Small intestine (tissue), 7 donors: ENCODE measurements at regions not wholly inside any gene's neighbourhood (a gene's known extent, or its start where the extent isn't known, plus 50 kb on each side); places are given as distances from the start of the nearest gene placed in this dataset.

ENCODE experiments used
- DNase-seq, 2 donors: peaks; one replicate each; pipeline versions ENCODE4 v3.0.0 to v3.0.0-alpha.2; 2013
- FAIRE-seq: peaks from 2 replicates; lab custom pipeline; 2012; peaks lifted over from hg19 to GRCh38; lab: Jason Lieb, UNC
- H3K27ac ChIP-seq, 3 donors: one replicate each; pipeline ENCODE4 v1.5.1; 2013; ENCODE audit warnings: low read length in 2 of 3, mild to moderate bottlenecking in 2 of 3, control low read depth in 1 of 3, inconsistent platforms in 1 of 3, low read depth in 1 of 3, moderate library complexity in 1 of 3
- H3K27me3 ChIP-seq, 3 donors: one replicate each; pipeline ENCODE4 v1.6.1; 2013; ENCODE audit warnings: low read length in 3 of 3, inconsistent platforms in 1 of 3; ENCODE audit not compliant: control insufficient read depth in 3 of 3, insufficient read depth in 3 of 3
- H3K36me3 ChIP-seq, 3 donors: one replicate each; pipeline ENCODE4 v1.6.1; 2013; ENCODE audit warnings: low read length in 3 of 3, inconsistent platforms in 1 of 3, low read depth in 1 of 3, mild to moderate bottlenecking in 1 of 3, moderate library complexity in 1 of 3; ENCODE audit not compliant: control insufficient read depth in 3 of 3, insufficient read depth in 2 of 3
- H3K4me1 ChIP-seq, 3 donors: one replicate each; pipeline ENCODE4 v1.6.1; 2013; ENCODE audit warnings: low read length in 2 of 3, inconsistent platforms in 1 of 3, low read depth in 1 of 3, mild to moderate bottlenecking in 1 of 3, moderate library complexity in 1 of 3; ENCODE audit not compliant: control insufficient read depth in 3 of 3, insufficient read depth in 2 of 3
- H3K4me3 ChIP-seq, 3 donors: one replicate each; pipeline ENCODE4 v1.5.1; 2013; ENCODE audit warnings: low read length in 3 of 3, control low read depth in 1 of 3, inconsistent platforms in 1 of 3, low read depth in 1 of 3, mild to moderate bottlenecking in 1 of 3, moderate library complexity in 1 of 3
- H3K9me3 ChIP-seq, 2 donors: one replicate each; pipeline ENCODE4 v1.6.1; 2013; ENCODE audit warnings: low read depth in 1 of 2, low read length in 1 of 2; ENCODE audit not compliant: control insufficient read depth in 2 of 2, insufficient read depth in 1 of 2
- WGBS, 3 donors: extraction: QIAGEN DNeasy Blood & Tissue Kit; methylation state at CpG; one replicate each; pipeline ENCODE4 v1.1.7; 2013; 5-methylcytosine and 5-hydroxymethylcytosine counted together
- donor health status: healthy with polysubstance abuse.
- donor health status: control.
- donor health status: control.
- donor health status: Bipolar disorder and iron deficiency.
- donor health status: healthy.

DNA sequence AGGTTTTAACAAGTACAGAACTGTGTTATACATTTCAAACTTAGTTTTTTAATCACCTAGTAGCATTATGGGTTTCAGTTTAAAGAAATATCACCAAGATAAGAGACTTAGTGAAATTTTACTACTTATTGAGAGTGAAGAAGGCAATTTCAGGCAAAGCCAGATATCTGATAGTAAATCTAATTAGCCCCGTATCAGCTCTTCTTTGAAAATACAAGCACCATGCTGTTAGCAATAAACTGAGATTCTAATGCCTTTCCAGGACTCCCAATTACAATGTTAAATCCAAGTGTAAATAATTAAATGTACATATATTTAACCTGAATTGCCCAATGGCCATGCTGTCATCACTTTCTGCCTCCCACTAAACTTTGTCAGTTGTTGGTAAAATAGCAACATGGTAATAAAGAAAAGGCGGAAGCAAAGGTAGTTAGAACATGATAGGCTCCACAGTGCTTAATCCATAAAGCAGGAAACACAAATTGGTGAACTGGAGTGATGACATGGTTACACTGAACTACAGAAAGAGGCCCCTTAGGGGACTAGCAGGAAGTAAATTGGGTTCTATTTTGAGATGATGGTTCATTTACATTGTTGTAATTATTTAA, 646.1 kb downstream of the C12orf50 start:
- H3K9me3 ChIP-seq = no peaks in the 10 kb centered on the region
- no peak overlapping the region for H3K4me3 ChIP-seq
- no peaks in the 10 kb centered on the region for H3K36me3 ChIP-seq
- WGBS, 3 donors = 41 to 57% (median 44%) methylated on average over 2 of the region's 2 CpGs
- DNase-seq (peak; percentile 13 to 36), FAIRE-seq (no peak)
- peaks cover 0 to 10% (median 0%) of the 10 kb centered on the region in 3 donors for H3K4me1 ChIP-seq
- no peaks in the 10 kb centered on the region for H3K27me3 ChIP-seq
- peak overlapping the region in 1 of 3 donors; percentile 27 for H3K27ac ChIP-seq

DNA sequence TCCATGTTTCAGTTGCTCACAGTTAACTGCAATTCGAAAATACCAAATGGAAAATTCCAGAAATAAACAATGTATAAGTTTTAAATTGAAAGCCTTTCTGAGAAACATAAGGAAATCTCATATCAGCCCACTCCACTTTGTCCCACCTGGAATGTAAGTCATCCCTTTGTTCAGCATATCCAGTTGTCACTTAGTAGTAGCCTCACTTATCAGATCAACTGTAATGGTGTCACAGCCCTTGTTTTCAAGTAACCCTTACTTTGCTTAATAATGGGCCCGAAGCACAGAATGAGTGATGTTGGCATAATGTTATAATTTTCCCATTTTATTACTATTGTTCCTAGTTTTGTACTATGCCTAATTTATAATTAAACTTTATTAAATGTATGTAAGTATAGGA, 646.8 kb downstream of the C12orf50 start:
- 80 to 87% (median 81%) methylated on average over 2 of the region's 2 CpGs for WGBS, 3 donors
- Histone ChIP-seq H3K27ac (no peak overlapping the region), H3K4me1 (peaks cover 0 to 10% (median 0%) of the 10 kb centered on the region in 3 donors), H3K36me3 (no peaks in the 10 kb centered on the region), H3K9me3 (no peaks in the 10 kb centered on the region), H3K27me3 (no peaks in the 10 kb centered on the region), H3K4me3 (no peak overlapping the region)
- FAIRE-seq (no peak), DNase-seq (no peak)

DNA sequence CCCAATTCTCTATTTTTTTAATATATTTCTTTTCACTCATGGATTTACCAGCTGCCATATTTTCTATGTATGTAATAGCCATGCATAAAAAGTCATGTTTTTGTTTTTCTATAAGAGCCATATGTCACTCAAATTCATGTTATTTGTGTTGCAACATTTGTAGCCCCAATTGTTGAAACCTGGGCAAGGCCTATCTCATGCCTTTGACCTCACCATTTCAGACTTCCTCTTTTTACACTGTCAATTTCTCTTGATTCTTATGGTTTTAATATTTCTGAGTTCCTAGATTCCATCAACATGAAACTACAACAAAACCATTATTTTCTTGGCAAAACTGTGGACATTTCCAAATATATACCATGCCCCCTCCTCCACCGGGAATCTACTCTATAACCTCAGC, 647.5 kb downstream of the C12orf50 start:
- no peaks in the 10 kb centered on the region for H3K27me3 ChIP-seq
- no peak for DNase-seq
- no peak for FAIRE-seq
- H3K27ac ChIP-seq = no peak overlapping the region
- WGBS, 3 donors = 77 to 85% (median 81%) methylated on average over 1 of the region's 1 CpG
- H3K36me3 ChIP-seq = no peaks in the 10 kb centered on the region
- H3K4me1 ChIP-seq = peaks cover 0 to 10% (median 0%) of the 10 kb centered on the region in 3 donors
- peaks cover 0 to 2% of the 10 kb centered on the region in 2 donors for H3K9me3 ChIP-seq
- no peak overlapping the region for H3K4me3 ChIP-seq

DNA sequence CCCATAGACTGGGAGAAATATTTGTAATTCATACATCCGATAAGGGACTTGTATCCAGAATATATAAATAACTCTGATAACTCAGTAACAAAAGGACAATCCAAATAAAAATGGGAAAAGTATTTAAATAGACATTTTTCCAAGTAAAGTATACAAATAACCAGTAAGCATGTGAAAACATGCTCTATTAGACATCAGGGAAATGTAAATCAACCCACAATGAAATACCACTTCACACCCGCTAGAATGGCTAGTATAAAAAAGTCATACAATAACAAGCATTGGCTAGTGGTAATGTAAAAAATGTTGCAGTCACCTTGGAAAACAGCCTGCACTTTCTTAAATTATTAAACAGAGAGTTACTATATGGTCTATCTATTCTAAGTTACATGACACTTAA, 650.7 kb downstream of the C12orf50 start:
- Histone ChIP-seq H3K9me3 (peaks cover 0 to 2% of the 10 kb centered on the region in 2 donors), H3K27me3 (no peaks in the 10 kb centered on the region), H3K27ac (no peak overlapping the region), H3K4me1 (peaks cover 0 to 6% (median 0%) of the 10 kb centered on the region in 3 donors), H3K4me3 (no peak overlapping the region), H3K36me3 (no peaks in the 10 kb centered on the region)
- 72 to 93% (median 85%) methylated on average over 2 of the region's 2 CpGs for WGBS, 3 donors
- DNase-seq (no peak), FAIRE-seq (no peak)

DNA sequence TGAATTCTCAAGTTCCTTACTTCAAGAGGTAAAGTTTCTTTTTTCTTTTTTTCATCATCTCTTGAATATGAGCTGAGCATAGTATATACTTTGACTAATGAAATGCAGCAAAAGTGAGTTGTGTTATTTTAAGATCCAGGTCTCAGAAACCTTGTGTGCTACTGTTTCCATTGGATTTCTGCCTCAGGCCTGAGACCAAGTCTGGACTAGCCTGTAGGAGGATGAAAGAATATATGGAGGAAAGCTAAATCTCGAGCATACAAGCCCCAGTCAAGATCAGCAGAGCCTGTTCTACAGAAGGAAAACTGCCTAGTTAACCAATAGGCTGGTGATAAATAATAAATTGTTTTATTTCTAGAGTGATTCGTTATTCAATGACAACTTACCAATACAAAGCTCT, 652.5 kb downstream of the C12orf50 start:
- no peak for FAIRE-seq
- Histone ChIP-seq H3K27me3 (no peaks in the 10 kb centered on the region), H3K4me1 (no peaks in the 10 kb centered on the region), H3K9me3 (peaks cover 0 to 2% of the 10 kb centered on the region in 2 donors), H3K27ac (no peak overlapping the region), H3K36me3 (no peaks in the 10 kb centered on the region), H3K4me3 (no peak overlapping the region)
- no peak for DNase-seq
- 71 to 73% (median 72%) methylated on average over 2 of the region's 2 CpGs for WGBS, 3 donors

DNA sequence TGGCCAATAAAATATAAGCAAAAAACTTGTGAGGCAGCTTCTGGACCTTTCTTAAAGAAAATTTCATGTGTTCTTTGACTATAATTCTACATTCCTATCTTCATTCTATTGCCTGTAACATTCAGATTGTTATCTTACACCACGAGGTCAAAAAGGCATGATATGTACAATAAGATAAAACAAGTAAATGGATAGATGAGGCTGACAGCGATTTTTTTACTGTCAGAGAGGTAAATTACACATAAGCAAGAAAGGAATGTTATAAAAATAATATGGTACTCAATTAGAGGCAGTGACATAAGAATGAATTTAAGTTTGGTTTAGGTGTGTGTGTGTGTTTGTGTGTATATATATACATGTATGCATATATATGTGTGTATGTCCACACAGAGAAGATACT, 660.0 kb downstream of the C12orf50 start:
- Histone ChIP-seq H3K27me3 (no peaks in the 10 kb centered on the region), H3K4me1 (no peaks in the 10 kb centered on the region), H3K9me3 (peaks cover 0 to 4% of the 10 kb centered on the region in 2 donors), H3K36me3 (no peaks in the 10 kb centered on the region), H3K4me3 (no peak overlapping the region), H3K27ac (no peak overlapping the region)
- 11 to 31% (median 21%) methylated on average over 2 of the region's 2 CpGs for WGBS, 3 donors
- FAIRE-seq (no peak), DNase-seq (no peak)

DNA sequence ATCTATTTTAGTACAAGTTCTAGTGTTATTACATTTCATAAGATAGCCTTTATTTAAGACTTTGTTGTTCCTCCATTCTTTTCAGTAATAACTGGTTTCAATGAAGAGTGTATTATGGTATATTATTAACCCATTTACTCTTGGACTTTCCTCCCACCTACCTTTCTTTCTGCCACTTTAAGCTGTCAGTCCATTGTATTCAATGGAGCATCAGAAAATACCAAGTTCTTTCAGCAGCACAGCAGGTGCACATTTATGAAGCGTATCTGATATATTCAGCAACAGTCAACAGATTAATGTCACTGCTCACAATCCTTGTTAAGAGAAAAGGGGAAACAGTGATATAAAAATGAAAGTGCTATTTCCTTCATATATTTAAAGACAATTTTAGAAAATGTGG, 660.9 kb downstream of the C12orf50 start:
- WGBS, 3 donors = 8 to 69% (median 43%) methylated on average over 1 of the region's 1 CpG
- Histone ChIP-seq H3K36me3 (no peaks in the 10 kb centered on the region), H3K4me3 (no peak overlapping the region), H3K27me3 (no peaks in the 10 kb centered on the region), H3K9me3 (peaks cover 0 to 6% of the 10 kb centered on the region in 2 donors), H3K27ac (no peak overlapping the region), H3K4me1 (no peaks in the 10 kb centered on the region)
- FAIRE-seq = no peak
- peak; percentile 13 to 35 for DNase-seq

DNA sequence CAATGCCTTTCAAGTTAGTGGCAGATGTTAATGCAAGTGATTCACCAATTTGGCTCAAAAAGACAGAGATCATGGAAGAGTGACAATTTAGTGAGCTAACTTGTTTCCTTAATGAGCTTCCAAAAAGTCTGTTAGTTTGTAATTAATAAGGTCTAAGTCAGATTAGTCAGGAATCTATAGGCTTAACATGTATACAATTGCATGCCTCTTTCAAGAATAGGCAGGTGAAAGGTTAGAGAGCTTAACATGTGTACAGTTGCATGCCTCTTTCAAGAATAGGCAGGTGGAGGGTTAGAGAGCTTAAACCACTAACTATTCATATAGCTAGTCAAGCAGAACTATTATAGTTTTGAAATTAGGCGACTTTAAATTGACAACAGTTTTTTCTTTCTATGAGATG, 663.8 kb downstream of the C12orf50 start:
- Histone ChIP-seq H3K4me3 (no peak overlapping the region), H3K27me3 (no peaks in the 10 kb centered on the region), H3K4me1 (no peaks in the 10 kb centered on the region), H3K9me3 (peaks cover 0 to 6% of the 10 kb centered on the region in 2 donors), H3K36me3 (no peaks in the 10 kb centered on the region), H3K27ac (no peak overlapping the region)
- 89 to 100% (median 95%) methylated on average over 1 of the region's 1 CpG for WGBS, 3 donors
- no peak for DNase-seq
- no peak for FAIRE-seq
